AG04449 (cell line): ENCODE measurements at regions not wholly inside any gene's neighbourhood (a gene's known extent, or its start where the extent isn't known, plus 50 kb on each side); places are given as distances from the start of the nearest gene placed in this dataset.

Experiments
- CTCF ChIA-PET: fragments of 350-600 bp; formaldehyde crosslinking; extraction: SDS; loops from one replicate; lab custom pipeline; 2021; ENCODE audit warnings: antibody characterized with exemption; lab: Yijun Ruan, JAX
- POLR2A ChIA-PET: fragments of 400-600, 350-600 bp; formaldehyde crosslinking; extraction: SDS; loops from one replicate; lab custom pipeline; 2020; ENCODE audit warnings: antibody characterized with exemption, inconsistent platforms; lab: Yijun Ruan, JAX
- DNase-seq: peaks from one replicate; pipeline ENCODE4 v3.0.0-alpha.2; 2010; ENCODE audit warnings: low read depth, low spot score
- H3K4me3 ChIP-seq: 2 replicates; pipeline ENCODE4 v1.5.1; 2011; ENCODE audit warnings: low read depth, mild to moderate bottlenecking, control low read depth, low read length
- TF ChIP-seq, protein P1 (sequence below): IDR thresholded peaks from one replicate; pipeline ENCODE4 v1.5.1; 2011; ENCODE audit warnings: mild to moderate bottlenecking, moderate library complexity, low read length, control low read depth, inconsistent platforms; ENCODE audit not compliant: insufficient read depth; ENCODE audit errors: missing control alignments

DNA sequence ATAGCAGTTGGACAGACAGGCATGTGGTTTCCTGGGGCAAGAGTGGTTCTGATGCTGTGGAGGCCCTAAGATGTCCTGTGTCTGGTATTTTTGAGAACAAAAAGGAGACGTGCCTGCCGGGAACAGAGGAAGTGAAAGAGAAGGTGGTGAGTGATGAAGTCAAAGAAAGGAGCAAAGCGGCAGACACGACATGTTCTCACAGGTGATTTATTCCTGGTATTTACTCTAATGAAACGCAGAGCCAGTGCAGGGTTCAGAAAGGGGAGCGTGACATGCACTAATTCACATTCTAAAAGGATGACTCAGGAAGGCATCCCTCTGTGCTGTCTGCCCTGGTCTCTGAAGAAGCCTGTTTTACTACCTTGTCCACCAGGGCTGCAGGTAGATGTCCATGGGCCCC lies 211.0 kb downstream of the KCNE4 start:
- POLR2A ChIA-PET: no interaction called here
- CTCF ChIA-PET: no interaction called here
- no peak overlapping the region for H3K4me3 ChIP-seq
- TF ChIP-seq, protein P1, sequence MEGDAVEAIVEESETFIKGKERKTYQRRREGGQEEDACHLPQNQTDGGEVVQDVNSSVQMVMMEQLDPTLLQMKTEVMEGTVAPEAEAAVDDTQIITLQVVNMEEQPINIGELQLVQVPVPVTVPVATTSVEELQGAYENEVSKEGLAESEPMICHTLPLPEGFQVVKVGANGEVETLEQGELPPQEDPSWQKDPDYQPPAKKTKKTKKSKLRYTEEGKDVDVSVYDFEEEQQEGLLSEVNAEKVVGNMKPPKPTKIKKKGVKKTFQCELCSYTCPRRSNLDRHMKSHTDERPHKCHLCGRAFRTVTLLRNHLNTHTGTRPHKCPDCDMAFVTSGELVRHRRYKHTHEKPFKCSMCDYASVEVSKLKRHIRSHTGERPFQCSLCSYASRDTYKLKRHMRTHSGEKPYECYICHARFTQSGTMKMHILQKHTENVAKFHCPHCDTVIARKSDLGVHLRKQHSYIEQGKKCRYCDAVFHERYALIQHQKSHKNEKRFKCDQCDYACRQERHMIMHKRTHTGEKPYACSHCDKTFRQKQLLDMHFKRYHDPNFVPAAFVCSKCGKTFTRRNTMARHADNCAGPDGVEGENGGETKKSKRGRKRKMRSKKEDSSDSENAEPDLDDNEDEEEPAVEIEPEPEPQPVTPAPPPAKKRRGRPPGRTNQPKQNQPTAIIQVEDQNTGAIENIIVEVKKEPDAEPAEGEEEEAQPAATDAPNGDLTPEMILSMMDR: no peak
- no peak for DNase-seq

DNA sequence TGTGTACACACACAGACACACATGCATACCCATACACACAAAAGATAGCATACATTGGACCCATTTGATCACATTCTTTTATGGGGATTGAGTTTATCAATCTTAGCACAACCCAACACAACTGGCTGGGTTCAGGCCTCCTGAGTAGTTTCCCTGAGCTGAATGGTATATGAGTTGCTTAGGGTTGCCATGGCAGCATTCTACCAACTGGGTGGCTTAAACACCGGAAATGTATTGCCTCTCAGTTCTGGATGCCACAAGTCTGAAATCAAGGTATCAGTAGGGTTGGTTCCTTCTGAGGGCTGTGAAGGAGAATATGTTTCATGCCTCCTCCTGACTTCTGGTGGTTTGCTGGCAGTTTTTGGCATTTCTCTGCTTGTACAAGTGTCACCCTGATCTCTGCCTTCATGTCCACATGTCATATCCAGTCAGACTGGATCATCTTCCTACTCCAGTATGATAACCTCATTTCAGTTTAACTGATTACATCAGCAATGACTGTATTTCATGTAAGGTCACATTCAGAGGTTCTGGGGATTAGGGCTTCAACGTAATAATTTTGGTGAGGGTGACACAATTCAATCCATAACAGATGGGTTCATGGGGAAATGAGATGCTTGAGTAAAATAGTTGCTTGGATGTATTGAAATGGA lies 212.7 kb downstream of the KCNE4 start:
- POLR2A ChIA-PET: no interaction called here
- no peak overlapping the region for H3K4me3 ChIP-seq
- no peak for DNase-seq
- CTCF ChIA-PET: no interaction called here
- TF ChIP-seq, protein P1: no peak

DNA sequence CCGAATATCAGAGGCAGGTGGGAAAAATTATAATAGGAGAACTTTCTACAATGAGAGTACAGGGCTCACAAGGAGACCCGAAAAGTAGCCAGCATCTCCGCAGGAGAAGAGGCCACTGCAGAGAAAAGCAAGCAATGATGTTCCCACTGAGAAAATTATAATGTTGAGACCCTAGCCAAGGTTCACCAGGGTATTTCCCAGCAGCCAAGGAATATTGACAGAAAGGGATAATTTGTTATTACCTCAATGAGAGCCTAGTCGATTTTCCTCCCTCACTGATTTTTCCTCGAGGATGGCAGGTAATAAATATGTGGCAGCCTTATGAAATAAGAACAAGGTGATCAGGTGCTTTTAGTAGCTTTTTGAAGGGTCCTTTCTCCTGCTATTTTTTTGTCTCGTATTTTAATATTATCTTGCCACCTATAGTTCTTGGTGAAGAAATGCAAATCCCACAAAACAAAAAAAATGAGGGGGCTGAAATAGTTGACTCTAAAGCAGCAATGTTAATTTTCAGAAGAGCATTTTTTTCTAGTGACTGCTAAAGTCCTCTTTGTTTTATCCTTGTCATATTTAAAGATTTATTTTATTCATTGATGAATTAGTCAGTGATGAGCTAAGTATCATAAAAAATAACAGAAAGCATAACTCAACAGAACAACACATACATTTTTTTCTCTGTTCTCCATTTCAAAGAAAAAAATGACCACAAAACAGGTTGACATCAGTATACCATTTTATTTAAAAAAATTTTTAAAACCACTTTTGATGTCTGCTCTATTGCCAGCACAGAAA lies 215.4 kb downstream of the KCNE4 start:
- POLR2A ChIA-PET: no interaction called here
- no peak for DNase-seq
- CTCF ChIA-PET: no interaction called here
- no peak overlapping the region for H3K4me3 ChIP-seq
- TF ChIP-seq, protein P1: no peak

DNA sequence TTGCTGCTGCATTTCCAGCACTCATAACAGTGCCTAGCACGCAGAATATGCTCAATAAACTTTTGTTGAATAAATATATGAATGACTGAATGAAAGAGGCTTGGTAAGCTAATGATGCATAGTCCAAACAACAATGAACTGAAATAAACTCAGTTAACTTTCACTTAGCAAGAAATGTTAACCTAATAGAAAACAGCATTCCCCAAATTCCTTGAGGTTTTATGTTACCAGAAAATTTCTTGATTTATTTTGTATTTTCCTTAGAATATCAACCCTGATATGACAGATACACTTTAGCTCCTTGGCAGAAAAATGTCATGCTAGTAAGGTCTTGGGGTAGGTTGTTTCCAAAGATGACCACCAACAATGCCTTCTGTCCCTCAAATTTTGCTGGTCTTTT lies 217.4 kb downstream of the KCNE4 start:
- H3K4me3 ChIP-seq: no peak overlapping the region
- TF ChIP-seq, protein P1: no peak
- CTCF ChIA-PET: interaction anchor here (0.7 to 0.8 kb wide), 2 partner anchors 36 to 189 kb away, joined by 3 read pairs; no protein-coding TSS in a partner anchor
- no peak for DNase-seq
- POLR2A ChIA-PET: no interaction called here

DNA sequence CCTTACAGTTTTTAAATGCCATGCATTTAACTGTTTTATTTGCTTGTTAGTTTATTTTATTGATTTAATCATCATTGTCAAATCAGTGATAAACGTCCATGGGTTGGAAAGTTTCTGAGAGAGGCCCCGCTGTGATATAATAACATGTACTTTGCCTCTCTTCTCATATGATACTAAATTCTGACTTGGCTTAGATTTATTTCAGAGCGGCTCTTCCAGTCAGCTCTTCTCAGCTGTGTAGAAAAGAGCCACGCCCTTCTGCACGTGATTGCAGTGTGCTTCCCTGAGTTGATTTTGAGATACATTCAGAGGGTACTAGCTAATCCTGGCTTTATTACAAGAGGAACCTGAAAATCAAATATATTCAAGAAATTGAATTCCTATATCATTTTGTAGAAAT lies 218.6 kb downstream of the KCNE4 start:
- ChIA-PET POLR2A (no interaction called here), CTCF (no interaction called here)
- no peak for DNase-seq
- TF ChIP-seq, protein P1: no peak
- H3K4me3 ChIP-seq: no peak overlapping the region

DNA sequence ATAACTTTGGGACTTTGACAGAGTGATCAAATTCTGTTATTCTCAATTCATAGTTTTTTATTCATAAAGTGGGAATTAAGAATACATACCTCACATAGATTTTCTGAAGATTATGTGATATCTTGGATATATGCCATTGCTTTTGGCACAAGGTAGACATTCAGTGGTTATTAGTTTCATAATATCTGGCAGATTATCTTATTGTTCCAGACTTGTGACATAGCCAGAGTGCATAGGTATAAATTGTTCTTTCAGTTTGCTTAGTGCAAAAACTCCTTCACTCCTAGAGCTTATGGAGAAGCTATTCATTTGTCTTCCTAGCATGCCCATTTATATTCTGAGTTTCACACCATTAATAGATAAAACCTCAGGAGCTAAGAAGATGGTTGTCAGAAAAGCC lies 222.0 kb downstream of the KCNE4 start:
- POLR2A ChIA-PET: no interaction called here
- no peak for DNase-seq
- no peak overlapping the region for H3K4me3 ChIP-seq
- CTCF ChIA-PET: interaction anchor here (0.9 kb wide), 1 partner anchor 23 kb away, joined by 4 read pairs; no protein-coding TSS in a partner anchor
- TF ChIP-seq, protein P1: no peak
